ENCODE measurements at regions not wholly inside any gene's neighbourhood (a gene's known extent, or its start where the extent isn't known, plus 50 kb on each side); places are given as distances from the start of the nearest gene placed in this dataset.

GRCh38 chr4:110704748-110705439, 82.0 kb upstream of the PITX2 start:
- TF ChIP-seq CTCF (IDR thresholded peaks at IDR 0.05; ENCODE audit: poor library complexity) (no peak), EZH2phosphoT487 (IDR thresholded peaks at IDR 0.05; ENCODE audit: low read depth, severe bottlenecking, unreplicated experiment) (no peak)
